HG02678 (cell line): ENCODE measurements at regions not wholly inside any gene's neighbourhood (a gene's known extent, or its start where the extent isn't known, plus 50 kb on each side); places are given as distances from the start of the nearest gene placed in this dataset.
"Not testable (repeated sequence)": the region's sequence is repeated elsewhere in the genome, so short reads cannot be mapped to it uniquely, and the experiment has no call there.

ENCODE experiments used
- ATAC-seq: cut with Tn5 transposase; IDR thresholded peaks from one replicate; pipeline ENCODE4 v1.9.1; 2021; ENCODE audit warnings: mild to moderate bottlenecking, moderate library complexity; ENCODE audit not compliant: unreplicated experiment

GRCh38 chr2:192500550-192501200 is 305.9 kb upstream of the TMEFF2 start:
- ATAC-seq, result peak; percentile 72

GRCh38 chr2:192499476-192499875 is 304.7 kb upstream of the TMEFF2 start:
- ATAC-seq, result no peak

GRCh38 chr2:192498747-192499146 is 304.0 kb upstream of the TMEFF2 start:
- ATAC-seq, result no peak

GRCh38 chr2:192488158-192488557 is 293.4 kb upstream of the TMEFF2 start:
- not testable (repeated sequence) for ATAC-seq

GRCh38 chr2:192487636-192488035 is 292.9 kb upstream of the TMEFF2 start:
- ATAC-seq, result no peak

- no peak for ATAC-seq
Observed at GRCh38 chr2:192484903-192485302, 290.2 kb upstream of the TMEFF2 start.

GRCh38 chr2:192480984-192481383 is 286.3 kb upstream of the TMEFF2 start:
- ATAC-seq, result no peak

- no peak for ATAC-seq
Observed at GRCh38 chr2:192473331-192473730, 278.6 kb upstream of the TMEFF2 start.

- ATAC-seq, result no peak
Observed at GRCh38 chr2:192471982-192472381, 277.2 kb upstream of the TMEFF2 start.

GRCh38 chr2:192469612-192470011 is 274.9 kb upstream of the TMEFF2 start:
- ATAC-seq, result no peak

GRCh38 chr2:192467953-192468660 is 273.4 kb upstream of the TMEFF2 start:
- ATAC-seq, result no peak

- ATAC-seq, result no peak
Observed at GRCh38 chr2:192465141-192465540, 270.4 kb upstream of the TMEFF2 start.

GRCh38 chr2:192459422-192459821 is 264.7 kb upstream of the TMEFF2 start:
- ATAC-seq, result no peak

- no peak for ATAC-seq
Observed at GRCh38 chr2:192448881-192449280, 254.1 kb upstream of the TMEFF2 start.

- ATAC-seq, result no peak
Observed at GRCh38 chr2:192444286-192444838, 249.6 kb upstream of the TMEFF2 start.

- ATAC-seq, result no peak
Observed at GRCh38 chr2:192443831-192444230, 249.1 kb upstream of the TMEFF2 start.

GRCh38 chr2:192438239-192438638 is 243.5 kb upstream of the TMEFF2 start:
- no peak for ATAC-seq

- no peak for ATAC-seq
Observed at GRCh38 chr2:192437653-192438052, 242.9 kb upstream of the TMEFF2 start.

GRCh38 chr2:192424243-192424642 is 229.5 kb upstream of the TMEFF2 start:
- no peak for ATAC-seq

GRCh38 chr2:192419786-192420185 is 225.1 kb upstream of the TMEFF2 start:
- ATAC-seq, result no peak

GRCh38 chr2:192416060-192416459 is 221.3 kb upstream of the TMEFF2 start:
- ATAC-seq, result no peak

GRCh38 chr2:192414794-192415193 is 220.1 kb upstream of the TMEFF2 start:
- no peak for ATAC-seq
